HG03139 (cell line): ENCODE measurements at regions not wholly inside any gene's neighbourhood (a gene's known extent, or its start where the extent isn't known, plus 50 kb on each side); places are given as distances from the start of the nearest gene placed in this dataset.

ENCODE experiments used
- ATAC-seq: cut with Tn5 transposase; IDR thresholded peaks from one replicate; pipeline ENCODE4 v1.9.1; 2021; ENCODE audit not compliant: unreplicated experiment

- ATAC-seq = no peak
These were observed 337.2 kb upstream of the SLC39A10 start for GRCh38 chr2:195319548-195320412.

GRCh38 chr2:195319112-195319460 is 337.9 kb upstream of the SLC39A10 start:
- no peak for ATAC-seq

GRCh38 chr2:195318440-195319111 is 338.4 kb upstream of the SLC39A10 start:
- no peak for ATAC-seq

- ATAC-seq = no peak
These were observed 339.5 kb upstream of the SLC39A10 start for GRCh38 chr2:195317550-195317949.

GRCh38 chr2:195316486-195316885 is 340.5 kb upstream of the SLC39A10 start:
- no peak for ATAC-seq

GRCh38 chr2:195313962-195314361 is 343.1 kb upstream of the SLC39A10 start:
- ATAC-seq = peak; percentile 56

GRCh38 chr2:195312662-195313061 is 344.4 kb upstream of the SLC39A10 start:
- no peak for ATAC-seq

GRCh38 chr2:195308163-195308562 is 348.9 kb upstream of the SLC39A10 start:
- ATAC-seq = no peak

GRCh38 chr2:195307751-195308150 is 349.3 kb upstream of the SLC39A10 start:
- no peak for ATAC-seq

- ATAC-seq = no peak
These were observed 352.7 kb upstream of the SLC39A10 start for GRCh38 chr2:195304310-195304709.

GRCh38 chr2:195300631-195301030 is 356.4 kb upstream of the SLC39A10 start:
- no peak for ATAC-seq

- ATAC-seq = no peak
These were observed 357.4 kb upstream of the SLC39A10 start for GRCh38 chr2:195299600-195299999.

GRCh38 chr2:195296490-195296889 is 360.5 kb upstream of the SLC39A10 start:
- ATAC-seq = no peak

- ATAC-seq = no peak
These were observed 367.9 kb upstream of the SLC39A10 start for GRCh38 chr2:195289081-195289480.

- no peak for ATAC-seq
These were observed 377.1 kb upstream of the SLC39A10 start for GRCh38 chr2:195279840-195280427.

GRCh38 chr2:195270466-195271039 is 386.5 kb upstream of the SLC39A10 start:
- no peak for ATAC-seq

GRCh38 chr2:195269220-195269619 is 387.8 kb upstream of the SLC39A10 start:
- ATAC-seq = no peak

- no peak for ATAC-seq
These were observed 399.0 kb upstream of the SLC39A10 start for GRCh38 chr2:195257979-195258378.

- ATAC-seq = no peak
These were observed 405.0 kb upstream of the SLC39A10 start for GRCh38 chr2:195252018-195252417.

- no peak for ATAC-seq
These were observed 405.8 kb upstream of the SLC39A10 start for GRCh38 chr2:195251214-195251613.

- ATAC-seq = no peak
These were observed 418.2 kb upstream of the SLC39A10 start for GRCh38 chr2:195238826-195239225.

GRCh38 chr2:195238379-195238778 is 418.6 kb upstream of the SLC39A10 start:
- no peak for ATAC-seq
